Calu3 (cell line): ENCODE measurements at regions not wholly inside any gene's neighbourhood (a gene's known extent, or its start where the extent isn't known, plus 50 kb on each side); places are given as distances from the start of the nearest gene placed in this dataset.

ENCODE experiments used
- BruUV-seq: library from RNA; stranded (reverse); fragments of 400-500 nt; replicated peaks from 2 replicates; lab custom pipeline; 2021; lab: Mats Ljungman, UMichigan
- CTCF ChIA-PET: fragments of 300-600 bp; sonication (Branson Sonifier 250); formaldehyde crosslinking; loops from one replicate; lab custom pipeline; 2022; ENCODE audit warnings: antibody characterized with exemption; lab: Charles Lee
- DNase-seq: peaks from one replicate; pipeline ENCODE4 v3.0.0; 2022
- H3K27ac Mint-ChIP-seq: one replicate; pipeline ENCODE4 v1.8.0; 2022; ENCODE audit warnings: mixed read lengths; ENCODE audit not compliant: unreplicated experiment
- H3K27me3 Mint-ChIP-seq: one replicate; pipeline ENCODE4 v1.8.0; 2022; ENCODE audit warnings: mixed read lengths; ENCODE audit not compliant: unreplicated experiment
- H3K36me3 Mint-ChIP-seq: one replicate; pipeline ENCODE4 v1.8.0; 2022; ENCODE audit warnings: mild to moderate bottlenecking, moderate library complexity, mixed read lengths; ENCODE audit not compliant: insufficient read depth, unreplicated experiment
- H3K4me1 Mint-ChIP-seq: one replicate; pipeline ENCODE4 v1.8.0; 2022; ENCODE audit warnings: mild to moderate bottlenecking, low read depth, mixed read lengths; ENCODE audit not compliant: unreplicated experiment
- H3K4me3 Mint-ChIP-seq: one replicate; pipeline ENCODE4 v1.8.0; 2022; ENCODE audit warnings: mild to moderate bottlenecking, low read depth, moderate library complexity, mixed read lengths; ENCODE audit not compliant: unreplicated experiment
- H3K9me3 Mint-ChIP-seq: one replicate; pipeline ENCODE4 v1.8.0; 2022; ENCODE audit warnings: low read depth, mixed read lengths; ENCODE audit not compliant: unreplicated experiment
- intact Hi-C: fragments of 100-400 bp; cut with micrococcal nuclease; formaldehyde crosslinking; loops from one replicate; pipeline ENCODE4 v1.10.0; 2022; ENCODE audit not compliant: unreplicated experiment
- TF ChIP-seq, protein P1 (sequence below): fragments of 200-600 bp; IDR thresholded peaks from one replicate; pipeline ENCODE4 v1.8.0; 2022; ENCODE audit warnings: antibody characterized with exemption; ENCODE audit not compliant: unreplicated experiment

DNA sequence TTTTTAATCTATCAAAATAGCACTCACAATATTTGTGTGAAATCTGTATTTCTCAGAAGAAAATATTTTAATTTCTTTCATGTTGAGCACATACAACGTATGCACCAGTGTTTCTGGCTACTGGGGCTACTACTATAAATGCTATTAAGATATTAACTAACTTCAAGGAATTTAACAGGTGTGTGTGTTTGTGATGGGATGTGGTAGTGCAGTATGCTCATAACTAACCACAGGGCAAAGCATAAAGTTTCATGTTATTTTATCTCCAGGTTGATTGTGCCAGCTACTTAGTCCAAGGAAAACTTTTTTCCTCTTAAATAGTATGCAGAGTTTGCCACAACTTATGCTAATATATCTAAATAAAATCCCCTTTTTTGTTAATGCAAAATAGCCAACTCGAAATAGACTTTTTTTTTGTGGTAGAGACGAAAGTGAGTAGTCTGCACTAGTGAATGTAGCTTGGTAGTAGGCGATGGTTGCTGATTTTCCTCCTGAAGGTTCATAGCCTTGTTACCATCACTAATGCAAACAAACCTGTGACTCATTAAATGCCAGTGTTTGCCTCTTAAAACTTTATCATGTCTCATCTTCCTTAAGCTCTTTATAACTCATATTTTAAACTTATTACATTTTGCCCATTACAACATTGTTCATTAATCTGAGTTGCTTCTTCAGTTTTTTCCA is 565.5 kb upstream of the ANO3 start:
- CTCF ChIA-PET, result no interaction called here
- peaks cover 8% of the 10 kb centered on the region for H3K4me1 Mint-ChIP-seq
- DNase-seq, result no peak
- no peak overlapping the region for H3K27ac Mint-ChIP-seq
- intact Hi-C loops, result no loop called here
- H3K27me3 Mint-ChIP-seq, result no peaks in the 10 kb centered on the region
- peaks cover 3% of the 10 kb centered on the region for H3K9me3 Mint-ChIP-seq
- H3K4me3 Mint-ChIP-seq, result no peak overlapping the region
- H3K36me3 Mint-ChIP-seq, result no peaks in the 10 kb centered on the region
- BruUV-seq, result no TSS peak
- TF ChIP-seq, protein P1, sequence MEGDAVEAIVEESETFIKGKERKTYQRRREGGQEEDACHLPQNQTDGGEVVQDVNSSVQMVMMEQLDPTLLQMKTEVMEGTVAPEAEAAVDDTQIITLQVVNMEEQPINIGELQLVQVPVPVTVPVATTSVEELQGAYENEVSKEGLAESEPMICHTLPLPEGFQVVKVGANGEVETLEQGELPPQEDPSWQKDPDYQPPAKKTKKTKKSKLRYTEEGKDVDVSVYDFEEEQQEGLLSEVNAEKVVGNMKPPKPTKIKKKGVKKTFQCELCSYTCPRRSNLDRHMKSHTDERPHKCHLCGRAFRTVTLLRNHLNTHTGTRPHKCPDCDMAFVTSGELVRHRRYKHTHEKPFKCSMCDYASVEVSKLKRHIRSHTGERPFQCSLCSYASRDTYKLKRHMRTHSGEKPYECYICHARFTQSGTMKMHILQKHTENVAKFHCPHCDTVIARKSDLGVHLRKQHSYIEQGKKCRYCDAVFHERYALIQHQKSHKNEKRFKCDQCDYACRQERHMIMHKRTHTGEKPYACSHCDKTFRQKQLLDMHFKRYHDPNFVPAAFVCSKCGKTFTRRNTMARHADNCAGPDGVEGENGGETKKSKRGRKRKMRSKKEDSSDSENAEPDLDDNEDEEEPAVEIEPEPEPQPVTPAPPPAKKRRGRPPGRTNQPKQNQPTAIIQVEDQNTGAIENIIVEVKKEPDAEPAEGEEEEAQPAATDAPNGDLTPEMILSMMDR, result no peak

DNA sequence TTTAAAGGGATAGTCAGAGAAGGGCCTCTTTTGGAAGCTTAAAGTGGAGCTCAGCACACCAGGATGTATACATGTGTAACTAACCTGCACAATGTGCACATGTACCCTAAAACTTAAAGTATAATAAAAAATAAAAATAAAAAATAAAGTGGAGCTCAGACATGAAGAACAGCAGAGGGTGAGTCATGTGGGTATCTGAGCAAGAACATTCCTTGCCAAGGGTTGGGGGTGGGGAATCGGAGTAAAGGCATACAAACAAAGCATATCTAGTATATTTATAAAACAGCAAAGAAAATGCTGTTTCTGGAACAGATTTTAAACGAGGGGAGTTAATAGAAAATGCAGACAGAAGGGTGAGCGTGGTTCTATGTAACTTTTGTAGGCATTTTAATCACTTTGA is 562.6 kb upstream of the ANO3 start:
- no peak overlapping the region for H3K4me3 Mint-ChIP-seq
- intact Hi-C loops, result no loop called here
- TF ChIP-seq, protein P1, result no peak
- H3K4me1 Mint-ChIP-seq, result peaks cover 8% of the 10 kb centered on the region
- no peaks in the 10 kb centered on the region for H3K27me3 Mint-ChIP-seq
- no TSS peak for BruUV-seq
- CTCF ChIA-PET, result interaction anchor here (0.6 kb wide), 2 partner anchors 13 to 1301 kb away, joined by 3 read pairs; no protein-coding TSS in a partner anchor
- no peak for DNase-seq
- no peak overlapping the region for H3K27ac Mint-ChIP-seq
- H3K9me3 Mint-ChIP-seq, result peaks cover 3% of the 10 kb centered on the region
- no peaks in the 10 kb centered on the region for H3K36me3 Mint-ChIP-seq

DNA sequence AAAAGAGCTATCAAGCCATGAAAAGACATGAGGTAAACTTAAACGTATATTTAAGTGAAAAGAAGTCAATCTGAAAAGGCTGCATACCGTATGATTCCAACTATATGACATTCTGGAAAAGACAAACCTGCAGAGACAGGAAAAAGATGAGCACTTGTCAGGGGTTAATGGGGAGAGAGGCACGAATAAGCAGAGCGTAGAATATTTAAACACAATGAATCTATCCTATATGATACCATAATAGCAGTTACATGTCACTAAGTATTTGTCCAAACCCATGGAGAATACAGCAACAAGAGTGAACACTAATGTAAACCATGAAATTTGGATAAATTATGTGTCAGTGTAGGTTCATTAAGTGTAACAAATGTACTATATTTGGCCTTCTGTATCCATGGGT is 560.3 kb upstream of the ANO3 start:
- no peaks in the 10 kb centered on the region for H3K36me3 Mint-ChIP-seq
- H3K4me1 Mint-ChIP-seq, result peaks cover 8% of the 10 kb centered on the region
- H3K27me3 Mint-ChIP-seq, result no peaks in the 10 kb centered on the region
- DNase-seq, result no peak
- H3K27ac Mint-ChIP-seq, result no peak overlapping the region
- intact Hi-C loops, result no loop called here
- H3K9me3 Mint-ChIP-seq, result peaks cover 3% of the 10 kb centered on the region
- H3K4me3 Mint-ChIP-seq, result no peak overlapping the region
- CTCF ChIA-PET, result no interaction called here
- TF ChIP-seq, protein P1, result no peak
- no TSS peak for BruUV-seq

DNA sequence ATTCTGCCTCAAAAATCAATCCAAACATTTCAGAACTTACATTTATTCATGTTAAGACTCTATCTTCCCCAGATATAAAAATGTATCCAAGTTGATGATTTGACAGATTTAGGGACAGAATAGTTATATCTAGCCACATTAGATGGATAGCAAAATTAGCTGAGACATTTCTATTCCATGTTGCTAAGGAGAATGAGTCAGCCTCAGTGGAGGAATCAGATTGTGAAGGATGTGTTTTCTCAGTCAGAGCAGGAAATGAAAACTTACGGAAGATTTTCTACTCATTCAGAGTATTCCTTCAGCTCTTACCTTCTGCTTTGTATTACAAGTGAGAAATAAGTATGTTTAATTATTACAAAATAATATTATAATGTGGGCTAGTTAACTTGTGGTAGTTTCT is 556.3 kb upstream of the ANO3 start:
- DNase-seq, result no peak
- no TSS peak for BruUV-seq
- Mint-ChIP-seq H3K9me3 (peaks cover 5% of the 10 kb centered on the region), H3K4me1 (peaks cover 8% of the 10 kb centered on the region), H3K27ac (no peak overlapping the region), H3K36me3 (no peaks in the 10 kb centered on the region), H3K4me3 (no peak overlapping the region), H3K27me3 (no peaks in the 10 kb centered on the region)
- intact Hi-C loops, result no loop called here
- CTCF ChIA-PET, result interaction anchor here (0.6 kb wide), 1 partner anchor 624 kb away, joined by 4 read pairs; no protein-coding TSS in a partner anchor
- TF ChIP-seq, protein P1, result no peak
